Astrocyte of the spinal cord (primary cell): ENCODE measurements at regions not wholly inside any gene's neighbourhood (a gene's known extent, or its start where the extent isn't known, plus 50 kb on each side); places are given as distances from the start of the nearest gene placed in this dataset.

Experiments used
- DNase-seq: peaks from one replicate; pipeline ENCODE4 v3.0.0; 2011; ENCODE audit warnings: low read depth, low spot score
- H3K4me3 ChIP-seq: 2 replicates; pipeline ENCODE4 v1.5.1; 2011; ENCODE audit warnings: low read depth, mild to moderate bottlenecking, low read length, moderate library complexity
- in situ Hi-C: cut with HindIII; loops from 2 replicates; pipeline ENCODE4 v1.10.0; 2017; ENCODE audit warnings: low sequenced_read_pairs
- TF ChIP-seq, protein P1 (sequence below): IDR thresholded peaks from 2 replicates; pipeline ENCODE4 v1.5.1; 2012; ENCODE audit warnings: low read depth, mild to moderate bottlenecking, low read length, inconsistent platforms

DNA sequence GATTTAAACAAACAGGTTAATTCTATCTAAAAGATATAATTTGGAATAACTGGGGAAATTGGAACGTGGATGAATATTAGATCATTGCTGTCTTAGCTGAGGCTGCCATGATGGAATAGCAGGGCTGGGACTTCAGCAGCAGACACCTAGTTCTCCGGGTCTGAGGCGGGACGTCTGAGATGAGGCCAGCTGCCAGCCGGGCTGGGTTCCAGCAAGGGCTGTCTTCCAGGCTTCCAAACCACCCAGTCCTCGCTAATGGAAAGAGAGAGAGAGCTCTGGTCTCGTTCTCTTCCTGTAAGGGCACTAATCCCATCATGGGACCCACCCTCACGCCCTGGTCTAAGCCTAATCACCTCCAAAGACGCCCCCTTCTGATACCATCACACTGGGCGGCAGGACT, 85.7 kb downstream of the ADRA2C start:
- TF ChIP-seq, protein P1, sequence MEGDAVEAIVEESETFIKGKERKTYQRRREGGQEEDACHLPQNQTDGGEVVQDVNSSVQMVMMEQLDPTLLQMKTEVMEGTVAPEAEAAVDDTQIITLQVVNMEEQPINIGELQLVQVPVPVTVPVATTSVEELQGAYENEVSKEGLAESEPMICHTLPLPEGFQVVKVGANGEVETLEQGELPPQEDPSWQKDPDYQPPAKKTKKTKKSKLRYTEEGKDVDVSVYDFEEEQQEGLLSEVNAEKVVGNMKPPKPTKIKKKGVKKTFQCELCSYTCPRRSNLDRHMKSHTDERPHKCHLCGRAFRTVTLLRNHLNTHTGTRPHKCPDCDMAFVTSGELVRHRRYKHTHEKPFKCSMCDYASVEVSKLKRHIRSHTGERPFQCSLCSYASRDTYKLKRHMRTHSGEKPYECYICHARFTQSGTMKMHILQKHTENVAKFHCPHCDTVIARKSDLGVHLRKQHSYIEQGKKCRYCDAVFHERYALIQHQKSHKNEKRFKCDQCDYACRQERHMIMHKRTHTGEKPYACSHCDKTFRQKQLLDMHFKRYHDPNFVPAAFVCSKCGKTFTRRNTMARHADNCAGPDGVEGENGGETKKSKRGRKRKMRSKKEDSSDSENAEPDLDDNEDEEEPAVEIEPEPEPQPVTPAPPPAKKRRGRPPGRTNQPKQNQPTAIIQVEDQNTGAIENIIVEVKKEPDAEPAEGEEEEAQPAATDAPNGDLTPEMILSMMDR, result no peak
- DNase-seq, result no peak
- in situ Hi-C loops, result no loop called here
- no peak overlapping the region for H3K4me3 ChIP-seq

DNA sequence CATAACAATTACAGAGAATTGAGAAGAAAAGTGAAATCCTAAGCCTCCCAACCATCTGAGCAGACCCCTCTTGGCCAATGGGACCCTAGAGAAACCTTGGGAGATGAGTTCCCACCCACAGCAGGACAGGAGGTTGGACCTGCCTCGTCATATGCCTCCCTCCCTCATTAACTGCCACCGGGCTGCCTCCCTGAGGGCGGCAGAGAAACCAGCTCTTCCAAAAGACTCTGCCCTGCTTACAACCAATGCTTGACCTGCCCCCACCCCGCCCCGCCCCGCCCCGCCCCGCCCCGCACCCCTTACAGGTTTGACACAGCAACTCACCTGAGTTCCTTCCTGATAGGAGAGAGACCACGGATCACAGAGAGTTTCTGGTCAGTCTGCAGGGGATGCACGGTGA, 86.1 kb downstream of the ADRA2C start:
- TF ChIP-seq, protein P1, result no peak
- H3K4me3 ChIP-seq, result no peak overlapping the region
- in situ Hi-C loops, result no loop called here
- no peak for DNase-seq

DNA sequence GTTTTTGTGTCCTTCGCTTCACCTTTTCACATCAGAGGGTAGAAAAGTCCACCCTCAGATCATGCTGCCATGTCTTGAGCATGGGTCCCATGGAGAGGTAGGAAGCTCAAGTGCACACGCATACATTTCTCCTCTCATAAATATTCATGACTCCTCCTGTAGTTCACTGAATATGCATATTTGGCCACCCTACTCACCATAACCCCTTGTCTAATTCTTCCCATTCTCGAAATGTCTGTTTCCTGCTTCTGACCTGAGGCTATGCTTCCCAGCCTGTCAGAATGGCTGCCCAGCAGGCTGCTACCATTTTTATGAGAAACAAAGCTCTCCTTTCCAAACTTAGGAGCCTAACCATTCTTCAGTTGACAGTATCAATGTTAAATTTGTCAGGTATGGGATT, 86.5 kb downstream of the ADRA2C start:
- DNase-seq, result no peak
- TF ChIP-seq, protein P1, result no peak
- no peak overlapping the region for H3K4me3 ChIP-seq
- in situ Hi-C loops, result no loop called here

DNA sequence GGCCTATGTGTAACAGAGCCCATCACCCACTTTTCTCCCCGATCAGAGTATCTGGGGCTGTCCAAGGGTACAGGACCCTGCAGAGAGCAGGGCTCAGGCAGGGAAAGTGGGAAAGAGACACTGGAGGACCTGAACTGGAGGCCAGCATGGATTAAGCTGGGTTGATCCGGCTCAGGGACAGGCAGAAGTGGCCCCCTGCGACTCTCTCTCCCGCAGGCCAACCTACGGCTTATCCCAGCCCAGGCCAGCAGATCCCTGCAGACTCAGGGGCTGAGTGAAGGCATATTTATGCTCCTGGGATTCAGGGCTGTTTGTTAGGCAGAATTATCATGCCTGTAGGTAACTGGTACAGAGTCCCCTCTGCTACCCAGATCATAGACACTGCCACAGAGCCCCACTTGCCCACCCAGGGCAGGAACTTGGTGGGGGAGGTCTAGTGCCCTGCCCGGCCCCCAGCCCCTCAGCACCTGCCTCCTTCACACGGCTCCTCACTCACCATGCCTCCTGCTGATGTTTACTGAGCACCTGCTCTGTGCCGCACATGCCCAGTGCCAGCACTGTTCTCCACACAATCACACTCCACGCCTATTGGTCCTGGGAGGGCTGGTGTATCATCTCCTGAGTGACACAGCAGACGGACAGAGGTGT, 87.3 kb downstream of the ADRA2C start:
- no peak for DNase-seq
- in situ Hi-C loops, result no loop called here
- H3K4me3 ChIP-seq, result no peak overlapping the region
- TF ChIP-seq, protein P1, result no peak

DNA sequence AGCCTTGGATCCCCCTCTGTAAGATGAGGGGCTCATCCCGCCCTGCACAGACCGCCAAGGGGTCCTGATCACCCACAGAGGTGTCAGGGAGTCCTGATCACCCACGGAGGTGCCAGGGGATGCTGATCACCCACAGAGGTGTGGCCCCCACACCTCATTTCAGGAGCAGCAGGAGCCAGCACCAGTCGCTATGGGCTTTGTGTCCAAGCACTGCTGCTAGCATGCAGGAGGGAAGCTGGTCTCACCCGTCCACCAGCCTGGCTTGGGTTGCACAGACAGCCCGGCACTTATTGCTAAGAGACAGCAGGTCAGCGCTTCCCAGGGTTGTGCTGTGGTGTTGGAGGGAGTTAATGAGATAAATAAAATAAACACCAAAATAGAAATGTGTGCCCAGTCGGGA, 88.5 kb downstream of the ADRA2C start:
- no peak for DNase-seq
- in situ Hi-C loops, result no loop called here
- H3K4me3 ChIP-seq, result no peak overlapping the region
- TF ChIP-seq, protein P1, result no peak

DNA sequence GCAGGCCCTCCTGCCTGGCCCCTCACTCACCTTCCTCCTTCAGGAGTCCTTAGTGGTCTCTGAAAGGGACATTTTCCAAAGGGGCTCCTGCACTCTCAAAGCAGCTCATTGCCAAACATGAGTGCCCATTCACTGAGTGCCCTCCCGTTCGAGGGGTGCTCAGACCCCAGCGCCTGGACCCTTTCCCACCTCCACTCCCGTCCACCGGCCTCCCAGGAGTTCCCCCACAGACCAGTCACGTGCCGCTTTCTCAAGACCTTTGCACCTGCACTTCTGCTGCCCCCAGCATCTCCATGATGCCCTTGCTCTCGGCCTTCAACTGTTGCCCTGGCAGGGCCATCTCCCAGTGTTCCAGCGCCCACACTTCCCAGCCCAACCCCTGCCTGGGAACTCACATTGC, 89.5 kb downstream of the ADRA2C start:
- TF ChIP-seq, protein P1, result no peak
- no peak for DNase-seq
- H3K4me3 ChIP-seq, result no peak overlapping the region
- in situ Hi-C loops, result no loop called here

DNA sequence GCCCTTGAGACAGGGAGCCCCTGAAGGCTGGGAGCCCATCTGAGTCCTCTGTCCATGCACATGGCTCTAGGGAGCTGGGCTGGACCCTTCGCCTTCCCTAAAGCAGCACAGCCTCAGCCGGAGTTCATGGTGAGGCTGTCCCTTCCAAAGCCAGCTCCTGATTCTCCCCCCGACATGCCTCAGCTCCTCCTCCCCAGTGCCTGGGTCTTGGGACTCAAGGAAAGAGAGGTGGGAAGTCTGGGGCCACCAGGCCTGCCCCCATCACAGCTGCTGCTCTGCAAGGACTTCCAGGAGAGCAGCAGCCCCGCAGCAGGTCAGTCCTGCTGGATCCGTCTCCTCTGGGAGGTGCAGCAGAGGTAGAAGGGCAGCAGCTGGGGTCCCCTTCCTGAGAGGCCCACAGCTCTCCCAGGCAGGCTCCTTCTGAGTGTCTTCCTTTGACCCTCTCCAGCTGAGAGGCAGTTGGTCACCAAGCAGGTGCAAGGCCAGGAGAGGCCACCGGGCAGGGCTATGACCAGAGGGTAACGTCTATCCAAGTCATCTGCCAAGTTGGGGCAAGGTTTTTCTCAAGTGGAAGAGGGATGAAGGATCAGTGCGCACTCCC, 90.5 kb downstream of the ADRA2C start:
- H3K4me3 ChIP-seq, result no peak overlapping the region
- TF ChIP-seq, protein P1, result no peak
- in situ Hi-C loops, result no loop called here
- DNase-seq, result no peak
